ENCODE measurements at regions not wholly inside any gene's neighbourhood (a gene's known extent, or its start where the extent isn't known, plus 50 kb on each side); places are given as distances from the start of the nearest gene placed in this dataset.

DNA sequence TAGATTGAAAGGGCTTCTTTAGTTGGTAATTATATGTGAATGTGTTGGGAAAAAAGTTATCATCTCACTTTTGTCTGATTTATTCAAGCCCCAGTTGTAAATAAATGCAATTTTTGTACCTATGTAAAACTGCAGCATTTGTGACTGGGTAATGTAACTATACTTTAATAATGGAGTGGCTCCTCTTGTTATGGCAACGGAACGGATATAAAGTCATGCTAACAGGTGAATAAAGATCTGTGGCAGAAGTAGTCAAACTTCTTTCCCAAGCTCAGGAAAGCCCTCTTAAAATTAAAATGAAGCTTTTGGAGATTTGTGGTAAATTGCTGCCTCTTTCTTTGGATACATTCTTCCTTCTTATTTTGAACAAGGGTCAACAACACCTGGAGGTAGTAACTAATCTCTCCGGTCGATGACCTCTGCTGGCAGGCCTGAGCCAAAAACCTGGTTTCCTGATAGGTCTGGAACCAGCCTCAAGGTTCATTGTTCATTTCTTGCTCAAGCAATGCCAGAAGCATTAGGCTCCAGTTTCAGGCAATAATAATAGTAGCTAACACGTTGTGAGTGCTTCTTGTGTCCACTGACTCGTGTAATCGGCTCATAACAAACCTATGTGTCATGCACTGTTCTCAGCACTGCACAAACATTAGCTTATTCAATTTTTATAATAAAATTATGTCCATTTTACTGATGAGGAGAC lies 313.4 kb upstream of the DACH1 start:
- Histone ChIP-seq H3K27ac (ENCODE audit: low read length) (no peak overlapping the region), H3K4me1 (ENCODE audit: control insufficient read depth, insufficient read depth, low read length) (no peaks in the 10 kb centered on the region), H3K9me3 (ENCODE audit: control insufficient read depth, low read depth, low read length) (no peaks in the 10 kb centered on the region), H3K4me3 (ENCODE audit: low read length) (no peak overlapping the region), H3K36me3 (ENCODE audit: control insufficient read depth, insufficient read depth, low read length) (no peaks in the 10 kb centered on the region), H3K27me3 (ENCODE audit: control insufficient read depth, insufficient read depth, low read length) (no peaks in the 10 kb centered on the region)
- no CpG with 5 or more reads among the region's 7 CpGs for WGBS (ENCODE audit: insufficient coverage, low lambda C conversion rate)
- no peak for DNase-seq

DNA sequence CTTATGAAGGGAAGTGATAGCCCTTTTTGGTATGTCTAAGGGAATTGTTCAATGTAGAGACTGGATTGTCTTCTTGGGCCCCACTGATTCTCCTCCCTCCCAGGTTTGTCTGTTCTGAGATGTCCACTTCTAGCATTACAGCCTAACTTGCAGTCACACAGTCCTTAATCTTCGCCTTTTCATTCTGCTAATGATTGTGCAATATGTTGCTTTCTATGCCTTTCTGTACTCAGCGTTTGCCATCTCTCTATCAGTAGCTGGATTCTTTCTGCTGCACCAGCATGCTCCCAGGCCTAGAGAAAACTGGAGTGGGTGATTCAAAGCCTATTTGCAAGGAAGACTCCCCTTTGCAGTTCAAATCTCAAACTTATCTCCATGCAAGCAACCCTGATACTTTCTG lies 307.5 kb upstream of the DACH1 start:
- no peak overlapping the region for H3K27ac ChIP-seq (ENCODE audit: low read length)
- H3K4me1 ChIP-seq (ENCODE audit: control insufficient read depth, insufficient read depth, low read length) = no peaks in the 10 kb centered on the region
- H3K9me3 ChIP-seq (ENCODE audit: control insufficient read depth, low read depth, low read length) = no peaks in the 10 kb centered on the region
- H3K4me3 ChIP-seq (ENCODE audit: low read length) = no peak overlapping the region
- no peak for DNase-seq
- H3K27me3 ChIP-seq (ENCODE audit: control insufficient read depth, insufficient read depth, low read length) = no peaks in the 10 kb centered on the region
- H3K36me3 ChIP-seq (ENCODE audit: control insufficient read depth, insufficient read depth, low read length) = no peaks in the 10 kb centered on the region
- 83% methylated on average over 1 of the region's 2 CpGs for WGBS (ENCODE audit: insufficient coverage, low lambda C conversion rate)

DNA sequence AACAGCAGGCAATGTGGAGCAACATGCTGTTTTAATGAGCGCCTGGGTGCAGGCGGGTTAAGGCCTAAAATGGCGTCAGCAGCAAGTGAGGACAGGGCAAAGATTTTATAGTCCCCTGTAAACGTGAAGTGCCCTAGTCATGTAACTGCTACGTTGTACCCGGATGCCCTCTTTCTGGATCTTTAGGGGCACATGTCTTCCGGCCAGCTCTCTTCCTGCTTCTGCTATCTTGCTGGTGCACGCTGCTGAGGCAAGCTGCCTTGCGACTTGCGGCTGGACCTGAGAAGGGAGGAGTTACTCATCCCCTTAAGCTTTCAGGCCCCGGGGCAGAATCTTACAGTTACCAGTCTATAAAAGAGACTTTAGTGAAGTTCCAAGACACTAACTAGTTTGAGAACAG lies 303.6 kb upstream of the DACH1 start:
- no CpG with 5 or more reads among the region's 11 CpGs for WGBS (ENCODE audit: insufficient coverage, low lambda C conversion rate)

DNA sequence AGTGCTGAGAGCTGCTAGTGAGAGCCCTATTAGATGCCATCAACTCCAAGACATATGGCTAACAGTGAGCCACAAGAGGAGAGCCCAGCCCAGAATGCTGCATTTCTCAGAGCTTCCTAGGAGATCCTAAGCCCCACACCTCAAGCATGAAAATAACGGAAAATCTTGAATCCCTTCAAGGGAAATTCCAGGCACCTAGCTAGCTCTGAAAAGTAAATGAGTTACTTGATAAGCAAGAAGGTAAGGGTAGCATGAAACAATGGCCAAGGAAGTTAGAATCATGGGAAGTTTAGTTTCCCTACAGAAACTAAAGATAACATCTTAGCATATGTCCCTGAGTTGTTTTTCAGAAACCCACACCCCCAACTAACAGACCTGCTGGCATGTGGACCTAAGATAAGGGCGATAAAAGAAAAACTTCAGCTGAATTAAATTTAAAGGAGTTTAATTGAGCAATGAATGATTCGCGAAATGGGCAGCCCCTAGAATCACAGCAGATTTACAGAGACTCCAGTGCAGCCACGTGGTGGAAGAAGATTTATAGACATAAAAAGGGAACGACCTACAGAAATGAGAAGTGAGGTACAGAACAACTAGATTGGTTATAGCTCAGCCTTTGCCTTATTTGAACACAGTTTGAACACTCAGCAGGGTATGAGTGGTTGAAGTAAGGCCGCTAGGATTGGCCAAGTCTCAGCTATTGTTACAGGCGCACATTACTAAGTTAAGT lies 301.3 kb upstream of the DACH1 start:
- H3K9me3 ChIP-seq (ENCODE audit: control insufficient read depth, low read depth, low read length) = no peaks in the 10 kb centered on the region
- H3K27ac ChIP-seq (ENCODE audit: low read length) = no peak overlapping the region
- WGBS (ENCODE audit: insufficient coverage, low lambda C conversion rate) = 94% methylated on average over 3 of the region's 8 CpGs
- DNase-seq = no peak
- H3K4me3 ChIP-seq (ENCODE audit: low read length) = no peak overlapping the region
- no peaks in the 10 kb centered on the region for H3K27me3 ChIP-seq (ENCODE audit: control insufficient read depth, insufficient read depth, low read length)
- H3K36me3 ChIP-seq (ENCODE audit: control insufficient read depth, insufficient read depth, low read length) = no peaks in the 10 kb centered on the region
- no peaks in the 10 kb centered on the region for H3K4me1 ChIP-seq (ENCODE audit: control insufficient read depth, insufficient read depth, low read length)

More for the DNA sequence above, 303.6 kb upstream of the DACH1 start:
- no peak overlapping the region for H3K27ac ChIP-seq (ENCODE audit: low read length)
- H3K9me3 ChIP-seq (ENCODE audit: control insufficient read depth, low read depth, low read length) = no peaks in the 10 kb centered on the region
- H3K36me3 ChIP-seq (ENCODE audit: control insufficient read depth, insufficient read depth, low read length) = no peaks in the 10 kb centered on the region
- H3K27me3 ChIP-seq (ENCODE audit: control insufficient read depth, insufficient read depth, low read length) = no peaks in the 10 kb centered on the region
- H3K4me3 ChIP-seq (ENCODE audit: low read length) = no peak overlapping the region
- DNase-seq = no peak
- no peaks in the 10 kb centered on the region for H3K4me1 ChIP-seq (ENCODE audit: control insufficient read depth, insufficient read depth, low read length)

DNA sequence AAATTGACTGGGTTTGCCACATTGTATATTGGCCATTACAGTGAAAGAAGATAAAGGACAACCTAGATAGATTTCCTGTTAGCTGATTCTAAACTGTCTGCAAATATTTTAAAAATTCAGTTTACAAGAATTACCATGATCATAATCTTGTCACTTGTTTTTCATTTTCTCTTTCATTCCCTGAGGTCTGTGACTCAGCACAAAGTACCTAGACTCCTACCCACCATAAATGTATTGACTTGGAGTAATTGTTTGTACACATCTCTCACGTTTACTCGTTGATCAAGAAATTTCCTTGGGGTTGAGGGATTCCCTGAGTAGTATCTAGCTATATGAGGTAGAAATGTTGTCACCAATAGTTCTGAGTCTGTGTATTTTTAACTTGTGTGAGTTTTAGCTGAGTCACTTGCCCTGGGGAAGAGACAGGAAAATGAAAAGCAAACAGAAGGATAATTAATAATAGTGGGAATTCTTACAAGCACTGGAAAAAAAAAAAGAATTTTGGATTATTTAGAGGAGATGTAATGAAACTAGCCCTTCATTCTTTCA lies 299.2 kb upstream of the DACH1 start:
- no peak for DNase-seq
- H3K27ac ChIP-seq (ENCODE audit: low read length) = no peak overlapping the region
- no CpG with 5 or more reads among the region's 2 CpGs for WGBS (ENCODE audit: insufficient coverage, low lambda C conversion rate)

DNA sequence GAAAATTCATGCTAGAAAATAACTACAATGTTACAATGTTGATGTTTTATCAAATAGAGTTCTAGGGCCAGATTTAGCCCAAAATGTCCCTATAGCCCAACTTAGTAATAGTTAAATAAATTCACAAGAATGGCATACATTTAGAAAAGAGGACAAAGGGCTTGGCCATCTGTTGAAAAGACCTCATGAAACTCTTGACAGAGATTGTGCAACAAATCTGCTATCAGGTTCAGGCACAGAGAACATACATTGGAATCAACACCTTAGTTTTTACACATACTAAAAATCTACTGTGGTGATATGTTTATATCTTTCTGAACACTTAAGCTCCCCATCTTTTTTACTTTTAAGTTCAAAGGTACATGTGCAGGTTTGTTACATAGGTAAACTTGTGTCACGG lies 298.3 kb upstream of the DACH1 start:
- 100% methylated on average over 1 of the region's 1 CpG for WGBS (ENCODE audit: insufficient coverage, low lambda C conversion rate)
- DNase-seq = no peak
- Histone ChIP-seq H3K36me3 (ENCODE audit: control insufficient read depth, insufficient read depth, low read length) (no peaks in the 10 kb centered on the region), H3K27me3 (ENCODE audit: control insufficient read depth, insufficient read depth, low read length) (no peaks in the 10 kb centered on the region), H3K4me3 (ENCODE audit: low read length) (no peak overlapping the region), H3K9me3 (ENCODE audit: control insufficient read depth, low read depth, low read length) (no peaks in the 10 kb centered on the region), H3K27ac (ENCODE audit: low read length) (no peak overlapping the region), H3K4me1 (ENCODE audit: control insufficient read depth, insufficient read depth, low read length) (no peaks in the 10 kb centered on the region)

More for the DNA sequence above, 299.2 kb upstream of the DACH1 start:
- H3K27me3 ChIP-seq (ENCODE audit: control insufficient read depth, insufficient read depth, low read length) = no peaks in the 10 kb centered on the region
- no peaks in the 10 kb centered on the region for H3K36me3 ChIP-seq (ENCODE audit: control insufficient read depth, insufficient read depth, low read length)
- H3K4me1 ChIP-seq (ENCODE audit: control insufficient read depth, insufficient read depth, low read length) = no peaks in the 10 kb centered on the region
- no peak overlapping the region for H3K4me3 ChIP-seq (ENCODE audit: low read length)
- no peaks in the 10 kb centered on the region for H3K9me3 ChIP-seq (ENCODE audit: control insufficient read depth, low read depth, low read length)

DNA sequence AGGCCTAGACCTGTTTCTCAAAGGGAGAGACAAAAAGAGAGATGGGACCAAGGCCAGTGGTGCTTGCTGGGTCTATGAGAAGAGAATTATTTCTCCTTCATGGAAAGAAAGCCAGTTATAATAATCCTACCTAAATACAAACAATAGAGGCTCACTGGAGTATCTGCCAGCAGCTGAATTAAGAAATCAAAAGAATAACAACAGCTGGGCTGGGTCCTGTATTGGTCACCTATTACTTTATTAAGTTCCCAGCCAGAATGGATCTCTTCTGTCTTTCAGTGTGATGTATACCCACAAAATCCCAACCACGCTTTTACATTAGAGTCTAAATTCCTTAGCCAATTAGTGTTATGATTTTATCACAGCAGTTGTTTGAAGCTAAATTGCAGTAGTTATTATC lies 297.8 kb upstream of the DACH1 start:
- no peaks in the 10 kb centered on the region for H3K36me3 ChIP-seq (ENCODE audit: control insufficient read depth, insufficient read depth, low read length)
- H3K27me3 ChIP-seq (ENCODE audit: control insufficient read depth, insufficient read depth, low read length) = no peaks in the 10 kb centered on the region
- no CpG with 5 or more reads among the region's 1 CpG for WGBS (ENCODE audit: insufficient coverage, low lambda C conversion rate)
- no peak overlapping the region for H3K4me3 ChIP-seq (ENCODE audit: low read length)
- no peak overlapping the region for H3K27ac ChIP-seq (ENCODE audit: low read length)
- no peaks in the 10 kb centered on the region for H3K9me3 ChIP-seq (ENCODE audit: control insufficient read depth, low read depth, low read length)
- no peak for DNase-seq
- H3K4me1 ChIP-seq (ENCODE audit: control insufficient read depth, insufficient read depth, low read length) = no peaks in the 10 kb centered on the region

DNA sequence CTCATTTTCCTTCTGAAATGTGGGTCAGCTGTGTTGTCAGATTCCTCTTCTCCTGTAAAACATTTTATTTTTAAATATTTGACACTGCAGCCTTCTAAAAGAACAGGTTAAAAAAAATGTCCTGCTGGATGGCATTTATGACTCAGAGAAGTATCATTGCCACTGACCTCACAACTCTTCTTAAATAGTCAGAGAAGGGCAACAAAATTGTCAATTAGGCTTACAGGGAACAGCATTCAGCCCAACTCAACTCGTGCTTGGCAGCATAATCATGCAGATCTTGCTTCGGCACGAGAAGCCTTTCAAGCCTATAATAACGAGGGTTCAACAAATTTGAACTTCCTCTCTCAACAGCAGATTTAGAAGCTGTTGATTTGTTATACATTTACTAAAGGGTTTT lies 296.7 kb upstream of the DACH1 start:
- WGBS (ENCODE audit: insufficient coverage, low lambda C conversion rate) = no CpG with 5 or more reads among the region's 4 CpGs
- Histone ChIP-seq H3K27ac (ENCODE audit: low read length) (no peak overlapping the region), H3K27me3 (ENCODE audit: control insufficient read depth, insufficient read depth, low read length) (no peaks in the 10 kb centered on the region), H3K4me1 (ENCODE audit: control insufficient read depth, insufficient read depth, low read length) (no peaks in the 10 kb centered on the region), H3K4me3 (ENCODE audit: low read length) (no peak overlapping the region), H3K9me3 (ENCODE audit: control insufficient read depth, low read depth, low read length) (no peaks in the 10 kb centered on the region), H3K36me3 (ENCODE audit: control insufficient read depth, insufficient read depth, low read length) (no peaks in the 10 kb centered on the region)
- no peak for DNase-seq

DNA sequence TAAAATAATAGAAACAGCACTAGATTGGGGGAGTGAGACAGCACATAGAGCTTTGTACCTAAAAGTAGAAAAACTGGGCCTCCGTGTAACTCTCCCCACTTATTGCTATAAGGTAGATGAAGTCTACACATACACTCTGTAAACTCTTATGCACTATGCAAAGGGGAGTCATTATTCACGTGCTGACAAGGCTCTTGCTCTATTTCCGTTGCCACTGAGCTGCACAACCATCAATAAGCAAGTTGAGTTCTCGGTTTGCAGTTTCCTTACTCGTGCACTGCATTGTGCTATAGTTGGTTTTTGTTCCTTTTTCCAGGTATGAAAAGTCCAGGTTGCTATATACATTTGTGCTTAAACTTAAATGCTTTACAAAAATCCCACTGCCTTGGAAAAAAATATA lies 294.0 kb upstream of the DACH1 start:
- Histone ChIP-seq H3K9me3 (ENCODE audit: control insufficient read depth, low read depth, low read length) (no peaks in the 10 kb centered on the region), H3K27ac (ENCODE audit: low read length) (no peak overlapping the region), H3K36me3 (ENCODE audit: control insufficient read depth, insufficient read depth, low read length) (no peaks in the 10 kb centered on the region), H3K4me3 (ENCODE audit: low read length) (no peak overlapping the region), H3K27me3 (ENCODE audit: control insufficient read depth, insufficient read depth, low read length) (no peaks in the 10 kb centered on the region), H3K4me1 (ENCODE audit: control insufficient read depth, insufficient read depth, low read length) (no peaks in the 10 kb centered on the region)
- no peak for DNase-seq
- 88% methylated on average over 1 of the region's 5 CpGs for WGBS (ENCODE audit: insufficient coverage, low lambda C conversion rate)

DNA sequence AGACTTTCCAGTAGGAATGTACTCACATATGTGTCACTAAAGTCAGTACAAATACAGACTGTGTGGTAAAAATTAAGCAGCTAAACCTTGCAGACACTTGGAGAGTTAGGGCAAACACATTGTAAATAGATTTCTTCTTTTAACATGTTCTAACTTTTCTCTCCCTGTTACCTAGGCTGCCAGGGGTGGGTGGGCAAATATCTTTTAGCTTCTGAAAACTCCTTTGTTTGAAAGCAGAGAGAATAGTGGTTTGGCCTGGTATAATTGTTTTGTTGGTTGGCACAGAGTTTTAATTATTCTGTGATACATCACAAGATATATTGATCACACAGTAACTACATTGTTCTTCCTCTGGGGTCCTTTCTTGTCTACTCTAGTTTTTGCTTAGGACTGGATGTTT lies 289.8 kb upstream of the DACH1 start:
- DNase-seq = no peak
- Histone ChIP-seq H3K27me3 (ENCODE audit: control insufficient read depth, insufficient read depth, low read length) (no peaks in the 10 kb centered on the region), H3K4me1 (ENCODE audit: control insufficient read depth, insufficient read depth, low read length) (no peaks in the 10 kb centered on the region), H3K4me3 (ENCODE audit: low read length) (no peak overlapping the region), H3K9me3 (ENCODE audit: control insufficient read depth, low read depth, low read length) (no peaks in the 10 kb centered on the region), H3K27ac (ENCODE audit: low read length) (no peak overlapping the region), H3K36me3 (ENCODE audit: control insufficient read depth, insufficient read depth, low read length) (no peaks in the 10 kb centered on the region)

DNA sequence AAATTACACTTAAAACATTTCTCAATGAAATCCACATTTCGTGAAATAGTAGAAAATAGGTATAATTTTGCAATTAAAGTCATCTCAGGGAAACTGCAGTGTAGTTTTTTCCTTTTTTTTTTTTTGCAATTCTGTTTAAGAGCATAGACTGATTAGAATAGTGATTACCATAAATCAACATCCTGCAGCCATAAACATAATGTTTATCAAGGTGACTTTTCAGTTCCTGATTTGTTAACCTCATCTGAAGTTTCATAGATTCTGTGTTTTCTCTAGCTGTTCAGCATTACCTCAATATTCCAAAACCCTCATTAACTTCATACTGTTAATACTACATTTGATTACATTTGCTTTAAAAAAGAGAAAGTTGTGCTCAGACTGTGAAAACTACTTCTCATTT lies 286.3 kb upstream of the DACH1 start:
- Histone ChIP-seq H3K4me3 (ENCODE audit: low read length) (no peak overlapping the region), H3K4me1 (ENCODE audit: control insufficient read depth, insufficient read depth, low read length) (no peaks in the 10 kb centered on the region), H3K36me3 (ENCODE audit: control insufficient read depth, insufficient read depth, low read length) (no peaks in the 10 kb centered on the region), H3K27me3 (ENCODE audit: control insufficient read depth, insufficient read depth, low read length) (no peaks in the 10 kb centered on the region), H3K27ac (ENCODE audit: low read length) (no peak overlapping the region), H3K9me3 (ENCODE audit: control insufficient read depth, low read depth, low read length) (no peaks in the 10 kb centered on the region)
- WGBS (ENCODE audit: insufficient coverage, low lambda C conversion rate) = 89% methylated on average over 1 of the region's 1 CpG
- no peak for DNase-seq

Data from large intestine (tissue), 3 donors.